KMS-11 (cell line): ENCODE measurements at regions not wholly inside any gene's neighbourhood (a gene's known extent, or its start where the extent isn't known, plus 50 kb on each side); places are given as distances from the start of the nearest gene placed in this dataset.

Experiments used
- H2AFZ ChIP-seq: fragments of 200-600 bp; sonication (generic); 2 replicates; pipeline ENCODE4 v1.6.1; 2016; ENCODE audit warnings: antibody characterized with exemption, mixed run types, low read depth
- H3K27ac ChIP-seq: fragments of 200-600 bp; sonication (generic); 2 replicates; pipeline ENCODE4 v1.6.1; 2016; ENCODE audit warnings: mild to moderate bottlenecking, mixed run types
- H3K27me3 ChIP-seq: fragments of 200-600 bp; sonication (generic); 2 replicates; pipeline ENCODE4 v1.6.1; 2017; ENCODE audit warnings: mild to moderate bottlenecking, low read depth, mixed run types, moderate library complexity; ENCODE audit not compliant: insufficient read depth
- H3K36me3 ChIP-seq: fragments of 200-600 bp; sonication (generic); 2 replicates; pipeline ENCODE4 v1.6.1; 2017; ENCODE audit warnings: mild to moderate bottlenecking, mixed run types; ENCODE audit not compliant: insufficient read depth
- H3K4me1 ChIP-seq: fragments of 200-600 bp; sonication (generic); 2 replicates; pipeline ENCODE4 v1.6.1; 2016; ENCODE audit warnings: mild to moderate bottlenecking, low read depth, mixed run types; ENCODE audit not compliant: poor library complexity, severe bottlenecking
- H3K4me2 ChIP-seq: fragments of 200-600 bp; sonication (generic); 2 replicates; pipeline ENCODE4 v1.7.0; 2016; ENCODE audit warnings: mild to moderate bottlenecking, mixed run types
- H3K4me3 ChIP-seq: fragments of 200-600 bp; sonication (generic); IDR thresholded peaks from 2 replicates; pipeline ENCODE4 v1.6.1; 2017; ENCODE audit warnings: low read depth, low read length, mixed read lengths; ENCODE audit not compliant: insufficient read depth
- H3K79me2 ChIP-seq: fragments of 200-600 bp; sonication (generic); 2 replicates; pipeline ENCODE4 v1.6.1; 2016; ENCODE audit warnings: low read depth, mixed run types; ENCODE audit not compliant: insufficient read depth
- H3K9ac ChIP-seq: fragments of 200-600 bp; sonication (generic); 2 replicates; pipeline ENCODE4 v1.6.1; 2016; ENCODE audit warnings: mild to moderate bottlenecking, mixed run types
- H4K20me1 ChIP-seq: fragments of 200-600 bp; sonication (generic); 2 replicates; pipeline ENCODE4 v1.6.1; 2016; ENCODE audit warnings: mild to moderate bottlenecking, mixed run types; ENCODE audit not compliant: insufficient read depth
- TF ChIP-seq, protein P1 (sequence below): fragments of 200-600 bp; sonication (generic); conservative IDR thresholded peaks from 2 replicates; pipeline ENCODE4 v1.6.1; 2017; ENCODE audit warnings: low read depth, mild to moderate bottlenecking, antibody characterized with exemption, low read length, moderate library complexity, mixed read lengths

DNA sequence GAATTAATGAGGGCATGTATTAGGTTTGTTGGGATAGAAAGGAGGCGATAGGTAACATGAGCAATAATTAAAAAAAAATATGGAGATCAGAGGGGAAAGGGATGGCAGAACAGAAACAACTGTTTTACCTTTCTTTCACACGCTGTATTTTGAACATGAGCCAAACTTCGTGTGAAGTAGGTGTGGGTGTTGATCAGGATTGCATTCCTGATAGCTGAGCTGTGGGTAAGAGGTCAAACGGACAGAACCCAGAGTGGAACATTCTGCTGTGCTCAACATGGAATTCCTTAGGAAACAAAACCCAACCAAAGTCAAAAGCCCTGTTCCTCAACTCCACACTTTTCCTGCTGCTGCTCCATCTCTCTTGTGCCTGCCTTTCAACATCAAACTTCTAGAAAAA is 162.5 kb upstream of the CASK start:
- Histone ChIP-seq H2AFZ (no peak overlapping the region), H4K20me1 (no peaks in the 10 kb centered on the region), H3K4me3 (no peak overlapping the region), H3K79me2 (no peaks in the 10 kb centered on the region), H3K4me2 (no peak overlapping the region), H3K27ac (no peak overlapping the region), H3K36me3 (no peaks in the 10 kb centered on the region), H3K4me1 (no peaks in the 10 kb centered on the region), H3K27me3 (no peaks in the 10 kb centered on the region), H3K9ac (no peak overlapping the region)
- TF ChIP-seq, protein P1, sequence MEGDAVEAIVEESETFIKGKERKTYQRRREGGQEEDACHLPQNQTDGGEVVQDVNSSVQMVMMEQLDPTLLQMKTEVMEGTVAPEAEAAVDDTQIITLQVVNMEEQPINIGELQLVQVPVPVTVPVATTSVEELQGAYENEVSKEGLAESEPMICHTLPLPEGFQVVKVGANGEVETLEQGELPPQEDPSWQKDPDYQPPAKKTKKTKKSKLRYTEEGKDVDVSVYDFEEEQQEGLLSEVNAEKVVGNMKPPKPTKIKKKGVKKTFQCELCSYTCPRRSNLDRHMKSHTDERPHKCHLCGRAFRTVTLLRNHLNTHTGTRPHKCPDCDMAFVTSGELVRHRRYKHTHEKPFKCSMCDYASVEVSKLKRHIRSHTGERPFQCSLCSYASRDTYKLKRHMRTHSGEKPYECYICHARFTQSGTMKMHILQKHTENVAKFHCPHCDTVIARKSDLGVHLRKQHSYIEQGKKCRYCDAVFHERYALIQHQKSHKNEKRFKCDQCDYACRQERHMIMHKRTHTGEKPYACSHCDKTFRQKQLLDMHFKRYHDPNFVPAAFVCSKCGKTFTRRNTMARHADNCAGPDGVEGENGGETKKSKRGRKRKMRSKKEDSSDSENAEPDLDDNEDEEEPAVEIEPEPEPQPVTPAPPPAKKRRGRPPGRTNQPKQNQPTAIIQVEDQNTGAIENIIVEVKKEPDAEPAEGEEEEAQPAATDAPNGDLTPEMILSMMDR = no peak

DNA sequence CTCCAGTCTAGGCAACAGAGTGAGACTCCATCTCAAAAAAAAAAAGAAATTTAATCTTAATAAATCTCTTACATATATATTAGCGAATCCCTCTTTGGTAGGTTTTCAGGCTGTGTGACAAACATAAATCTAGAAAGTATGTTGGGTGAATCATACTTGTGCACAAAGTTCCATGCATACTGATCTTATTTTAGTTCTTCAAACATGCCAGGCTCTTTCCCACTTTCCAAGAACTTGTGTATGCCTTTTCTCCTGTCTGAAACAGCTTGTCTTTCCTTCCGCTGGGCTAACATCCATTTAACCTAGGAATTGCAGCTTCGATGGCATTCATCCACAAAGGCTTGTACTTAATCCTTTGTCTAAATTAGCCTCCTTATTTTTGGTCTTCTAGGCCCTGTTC is 156.6 kb upstream of the CASK start:
- TF ChIP-seq, protein P1 = no peak
- no peaks in the 10 kb centered on the region for H3K36me3 ChIP-seq
- no peak overlapping the region for H3K4me2 ChIP-seq
- H3K9ac ChIP-seq = no peak overlapping the region
- no peaks in the 10 kb centered on the region for H3K79me2 ChIP-seq
- H4K20me1 ChIP-seq = no peaks in the 10 kb centered on the region
- H3K4me3 ChIP-seq = no peak overlapping the region
- no peaks in the 10 kb centered on the region for H3K4me1 ChIP-seq
- no peak overlapping the region for H3K27ac ChIP-seq
- no peak overlapping the region for H2AFZ ChIP-seq
- no peaks in the 10 kb centered on the region for H3K27me3 ChIP-seq

DNA sequence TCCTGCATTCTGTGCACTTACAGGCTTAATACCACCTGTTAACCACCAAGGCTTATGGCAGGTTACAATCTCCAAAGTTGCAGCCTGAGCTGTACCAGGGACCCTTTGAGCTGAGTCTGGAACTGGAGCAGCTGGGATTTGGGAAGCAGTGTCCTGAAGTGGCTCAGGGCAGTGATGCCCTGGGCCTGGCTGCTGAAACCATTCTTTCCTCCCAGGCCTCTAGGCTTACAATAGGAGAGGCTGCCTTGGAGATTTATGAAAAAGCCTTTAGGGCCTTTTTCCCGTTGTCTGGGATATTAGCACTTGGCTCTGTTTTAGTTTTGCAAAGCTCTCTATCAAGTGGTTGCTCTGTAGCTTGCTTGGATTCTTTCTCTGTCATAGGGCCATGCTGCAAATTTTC is 154.3 kb upstream of the CASK start:
- Histone ChIP-seq H3K36me3 (no peaks in the 10 kb centered on the region), H3K4me2 (no peak overlapping the region), H3K4me3 (no peak overlapping the region), H3K4me1 (no peaks in the 10 kb centered on the region), H3K79me2 (no peaks in the 10 kb centered on the region), H3K27ac (no peak overlapping the region), H3K9ac (no peak overlapping the region), H3K27me3 (no peaks in the 10 kb centered on the region), H2AFZ (no peak overlapping the region), H4K20me1 (no peaks in the 10 kb centered on the region)
- TF ChIP-seq, protein P1 = no peak

DNA sequence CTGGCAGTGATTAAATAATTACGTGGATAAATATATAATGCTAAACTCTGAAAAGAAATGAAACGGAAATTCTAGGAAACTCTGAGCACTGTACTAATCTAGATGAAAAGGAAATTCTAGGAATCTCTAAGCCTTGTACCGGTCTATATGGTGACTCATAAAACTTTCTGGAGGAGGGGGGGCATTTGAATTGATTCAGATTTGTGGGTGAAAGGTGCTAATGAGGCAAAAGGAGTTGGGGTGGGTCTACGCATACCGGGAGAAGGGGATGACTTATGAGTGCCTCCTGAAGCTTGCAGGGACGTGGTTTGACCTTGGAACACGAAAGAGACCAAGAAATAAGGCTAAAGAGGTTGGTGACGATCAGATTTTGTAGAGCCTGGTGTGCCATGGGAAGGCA is 151.7 kb upstream of the CASK start:
- Histone ChIP-seq H3K4me2 (no peak overlapping the region), H3K36me3 (no peaks in the 10 kb centered on the region), H3K27me3 (no peaks in the 10 kb centered on the region), H2AFZ (no peak overlapping the region), H3K4me1 (no peaks in the 10 kb centered on the region), H3K79me2 (no peaks in the 10 kb centered on the region), H4K20me1 (no peaks in the 10 kb centered on the region), H3K4me3 (no peak overlapping the region), H3K27ac (no peak overlapping the region), H3K9ac (no peak overlapping the region)
- TF ChIP-seq, protein P1 = no peak

DNA sequence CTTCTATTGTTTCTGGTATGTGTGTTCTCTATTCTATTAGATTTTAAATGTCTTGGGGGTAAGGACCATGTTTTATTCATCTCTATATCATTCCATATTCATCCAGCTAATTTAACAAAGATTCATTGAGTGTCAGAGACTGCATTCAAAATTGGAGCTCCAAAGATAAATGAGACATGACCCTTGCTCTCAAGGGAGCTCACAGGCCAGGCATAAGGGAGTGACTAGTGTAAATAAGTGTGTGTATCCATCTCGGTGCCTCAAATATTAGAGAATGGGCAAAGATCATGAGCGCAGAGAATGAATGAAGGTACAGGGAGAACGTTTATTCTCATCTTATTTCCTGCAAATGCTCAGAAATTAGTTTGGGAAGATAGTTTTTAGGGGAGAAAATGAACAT is 150.1 kb upstream of the CASK start:
- Histone ChIP-seq H3K9ac (no peak overlapping the region), H3K4me1 (no peaks in the 10 kb centered on the region), H2AFZ (no peak overlapping the region), H3K4me2 (no peak overlapping the region), H3K27me3 (no peaks in the 10 kb centered on the region), H3K79me2 (no peaks in the 10 kb centered on the region), H3K36me3 (no peaks in the 10 kb centered on the region), H3K4me3 (no peak overlapping the region), H4K20me1 (no peaks in the 10 kb centered on the region), H3K27ac (no peak overlapping the region)
- TF ChIP-seq, protein P1 = no peak
